GM23338 (cell line): ENCODE measurements at regions not wholly inside any gene's neighbourhood (a gene's known extent, or its start where the extent isn't known, plus 50 kb on each side); places are given as distances from the start of the nearest gene placed in this dataset.

Experiments used
- ATAC-seq: fragments of 200-7000 bp; cut with Tn5 transposase; 3 replicates; pipeline ENCODE4 v1.9.1; 2020
- DNase-seq: peaks from one replicate; pipeline ENCODE4 v3.0.0-alpha.2; 2015; ENCODE audit warnings: low spot score
- H2AFZ ChIP-seq: fragments of 200-600 bp; sonication (generic); 2 replicates; pipeline ENCODE4 v1.8.0; 2016; ENCODE audit warnings: antibody characterized with exemption, mild to moderate bottlenecking, moderate library complexity
- H3F3A ChIP-seq: fragments of 200-600 bp; sonication (generic); replicated peaks from 2 replicates; pipeline ENCODE4 v1.8.0; 2017; ENCODE audit warnings: antibody characterized with exemption, mixed run types, low read depth
- H3K27ac ChIP-seq: fragments of 200-600 bp; sonication (generic); 2 replicates; pipeline ENCODE4 v1.6.1; 2016; ENCODE audit warnings: low read depth
- H3K27me3 ChIP-seq: fragments of 200-600 bp; sonication (generic); 2 replicates; pipeline ENCODE4 v1.8.0; 2016; ENCODE audit warnings: mild to moderate bottlenecking, mixed run types, moderate library complexity; ENCODE audit not compliant: insufficient read depth
- H3K36me3 ChIP-seq: fragments of 200-600 bp; sonication (generic); 2 replicates; pipeline ENCODE4 v1.8.0; 2016; ENCODE audit warnings: mild to moderate bottlenecking; ENCODE audit not compliant: insufficient read depth
- H3K4me1 ChIP-seq: fragments of 200-600 bp; sonication (generic); 2 replicates; pipeline ENCODE4 v1.8.0; 2016; ENCODE audit warnings: mild to moderate bottlenecking, moderate library complexity; ENCODE audit not compliant: insufficient read depth
- H3K4me2 ChIP-seq: fragments of 200-600 bp; sonication (generic); 2 replicates; pipeline ENCODE4 v1.7.1; 2017; ENCODE audit warnings: mixed run types
- H3K4me3 ChIP-seq: fragments of 200-600 bp; sonication (generic); 2 replicates; pipeline ENCODE4 v1.6.1; 2016; ENCODE audit warnings: mixed run types
- H3K79me2 ChIP-seq: fragments of 200-600 bp; sonication (generic); replicated peaks from 2 replicates; pipeline ENCODE4 v1.8.0; 2017; ENCODE audit warnings: mild to moderate bottlenecking; ENCODE audit not compliant: insufficient read depth
- H3K9me2 ChIP-seq: fragments of 200-600 bp; sonication (generic); 2 replicates; pipeline ENCODE4 v1.8.0; 2017; ENCODE audit not compliant: insufficient read depth
- H4K20me1 ChIP-seq: fragments of 200-600 bp; sonication (generic); replicated peaks from 2 replicates; pipeline ENCODE4 v1.8.0; 2017; ENCODE audit warnings: mild to moderate bottlenecking; ENCODE audit not compliant: insufficient read depth
- H3K27ac Mint-ChIP-seq: 2 replicates; pipeline ENCODE4 v1.8.0; 2020; ENCODE audit warnings: inconsistent platforms, mild to moderate bottlenecking, moderate library complexity, mixed read lengths
- H3K27me3 Mint-ChIP-seq: 3 replicates; pipeline ENCODE4 v1.8.0; 2022; ENCODE audit warnings: low read depth, mild to moderate bottlenecking, moderate library complexity, mixed read lengths, inconsistent platforms; ENCODE audit not compliant: insufficient read depth, poor library complexity
- H3K36me3 Mint-ChIP-seq: 3 replicates; pipeline ENCODE4 v1.8.0; 2021; ENCODE audit warnings: low read depth, mild to moderate bottlenecking, inconsistent platforms, moderate library complexity, mixed read lengths
- H3K4me1 Mint-ChIP-seq: 3 replicates; pipeline ENCODE4 v1.8.0; 2020; ENCODE audit warnings: mild to moderate bottlenecking, inconsistent platforms, mixed read lengths
- H3K4me3 Mint-ChIP-seq: 3 replicates; pipeline ENCODE4 v1.8.0; 2021; ENCODE audit warnings: moderate library complexity, mild to moderate bottlenecking, inconsistent platforms, mixed read lengths
- H3K9me3 Mint-ChIP-seq: 3 replicates; pipeline ENCODE4 v1.8.0; 2020; ENCODE audit warnings: moderate library complexity, mild to moderate bottlenecking, inconsistent platforms, mixed read lengths
- CTCF ChIP-seq, 2 experiments: fragments of 200-600 bp in 1 of 2; sonication (generic) in 1 of 2; conservative IDR thresholded peaks; 2 replicates each; pipeline versions ENCODE4 v1.5.1 to v1.6.1; 2016 to 2017; ENCODE audit warnings: antibody characterized with exemption in 2 of 2, low read depth in 2 of 2, mild to moderate bottlenecking in 2 of 2, moderate library complexity in 1 of 2
- EZH2 ChIP-seq: fragments of 200-600 bp; sonication (generic); IDR thresholded peaks from one replicate; pipeline ENCODE4 v1.8.0; 2017; ENCODE audit warnings: antibody characterized with exemption, mild to moderate bottlenecking, low read depth; ENCODE audit not compliant: unreplicated experiment
- EZH2phosphoT487 ChIP-seq: fragments of 200-600 bp; sonication (generic); IDR thresholded peaks from one replicate; pipeline ENCODE4 v1.8.1; 2018; ENCODE audit warnings: antibody characterized with exemption; ENCODE audit not compliant: unreplicated experiment
- POLR2AphosphoS5 ChIP-seq: IDR thresholded peaks from 2 replicates; pipeline ENCODE4 v1.6.1; 2016; ENCODE audit warnings: antibody characterized with exemption, low read depth
- REST ChIP-seq: IDR thresholded peaks from one replicate; pipeline ENCODE4 v1.6.1; 2018; ENCODE audit warnings: antibody characterized with exemption; ENCODE audit not compliant: unreplicated experiment
- ZNF331 ChIP-seq: fragments of 250-450 bp; sonication (Bioruptor Pico); IDR thresholded peaks from 2 replicates; pipeline ENCODE4 v1.5.0; 2020; ENCODE audit warnings: low read depth, mild to moderate bottlenecking, moderate library complexity
- ZNF462 ChIP-seq: fragments of 250-450 bp; sonication (Bioruptor Pico); IDR thresholded peaks from 2 replicates; pipeline ENCODE4 v1.5.0; 2020; ENCODE audit warnings: mild to moderate bottlenecking, moderate library complexity

DNA sequence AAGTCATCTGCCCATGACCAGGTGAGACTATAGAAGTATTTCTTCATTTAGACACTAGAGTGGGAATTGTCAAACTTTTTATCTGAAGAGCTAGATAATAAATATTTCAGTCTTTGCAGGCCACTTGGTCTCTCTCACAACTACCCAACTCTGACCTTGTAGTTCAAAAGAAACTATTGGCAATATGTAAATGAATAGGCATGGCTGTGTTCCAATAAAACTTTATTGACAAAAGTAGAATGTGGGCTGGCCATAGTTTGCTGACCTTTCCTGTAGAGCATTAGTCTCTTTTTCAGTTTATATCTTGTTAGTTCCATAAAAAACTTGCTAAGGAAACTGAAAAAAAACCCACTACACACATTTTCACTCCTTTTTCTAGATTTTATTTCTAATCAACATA, 535.5 kb downstream of the PRR16 start:
- no peaks in the 10 kb centered on the region for H3K27me3 ChIP-seq
- no peak overlapping the region for H2AFZ ChIP-seq
- H3K9me3 Mint-ChIP-seq: no peaks in the 10 kb centered on the region
- no peak overlapping the region for H3K4me2 ChIP-seq
- H3K79me2 ChIP-seq: no peaks in the 10 kb centered on the region
- no peak overlapping the region for H3K4me3 ChIP-seq
- H3K27ac ChIP-seq: no peak overlapping the region
- H3F3A ChIP-seq: no peaks in the 10 kb centered on the region
- ATAC-seq (no peak), DNase-seq (no peak)
- no peaks in the 10 kb centered on the region for H3K4me1 Mint-ChIP-seq
- no peaks in the 10 kb centered on the region for H3K4me1 ChIP-seq
- no peaks in the 10 kb centered on the region; the same call in 1 of the 2 replicates for H3K9me2 ChIP-seq
- TF ChIP-seq POLR2AphosphoS5 (no peak), CTCF (conservative IDR thresholded peaks at IDR 0.05; ENCODE audit: low read depth in 2 of 2) (no peak)
- H4K20me1 ChIP-seq: no peaks in the 10 kb centered on the region
- no peak overlapping the region for H3K4me3 Mint-ChIP-seq
- H3K27ac Mint-ChIP-seq: no peak overlapping the region
- H3K36me3 Mint-ChIP-seq: no peaks in the 10 kb centered on the region
- peaks cover 3% of the 10 kb centered on the region for H3K27me3 Mint-ChIP-seq
- H3K36me3 ChIP-seq: no peaks in the 10 kb centered on the region

- Mint-ChIP-seq H3K9me3 (no peaks in the 10 kb centered on the region), H3K4me1 (no peaks in the 10 kb centered on the region), H3K36me3 (no peaks in the 10 kb centered on the region), H3K4me3 (no peak overlapping the region), H3K27me3 (no peaks in the 10 kb centered on the region), H3K27ac (no peak overlapping the region)
- Histone ChIP-seq H3K4me2 (no peak overlapping the region), H3K27me3 (no peaks in the 10 kb centered on the region), H3K27ac (no peak overlapping the region), H3K79me2 (no peaks in the 10 kb centered on the region), H4K20me1 (no peaks in the 10 kb centered on the region), H3K36me3 (no peaks in the 10 kb centered on the region), H3K9me2 (no peaks in the 10 kb centered on the region), H2AFZ (no peak overlapping the region), H3F3A (no peaks in the 10 kb centered on the region), H3K4me3 (no peak overlapping the region), H3K4me1 (no peaks in the 10 kb centered on the region)
- TF ChIP-seq EZH2 (no peak), ZNF331 (CRISPR knock-in tag) (no peak), ZNF462 (CRISPR knock-in tag) (no peak), CTCF (conservative IDR thresholded peaks at IDR 0.05; ENCODE audit: low read depth in 2 of 2) (no peak), EZH2phosphoT487 (no peak), REST (no peak)
- ATAC-seq (no peak), DNase-seq (no peak)
These were observed 542.1 kb downstream of the PRR16 start for GRCh38 chr5:121006217-121006616.
